WERI-Rb-1 (cell line): ENCODE measurements at regions not wholly inside any gene's neighbourhood (a gene's known extent, or its start where the extent isn't known, plus 50 kb on each side); places are given as distances from the start of the nearest gene placed in this dataset.
"Not testable (repeated sequence)": the region's sequence is repeated elsewhere in the genome, so short reads cannot be mapped to it uniquely, and the experiment has no call there.

Source experiments
- DNase-seq: peaks from one replicate; pipeline ENCODE4 v3.0.0-alpha.2; 2020
- H3K27ac ChIP-seq: fragments of 250-450 bp; sonication (Bioruptor Pico); 2 replicates; pipeline ENCODE4 v1.5.1; 2020; ENCODE audit warnings: mild to moderate bottlenecking, moderate library complexity
- H3K27me3 ChIP-seq: fragments of 250-450 bp; sonication (Bioruptor Pico); 2 replicates; pipeline ENCODE4 v1.5.1; 2021; ENCODE audit warnings: mild to moderate bottlenecking, low read depth, moderate library complexity; ENCODE audit not compliant: insufficient read depth, severe bottlenecking
- H3K36me3 ChIP-seq: fragments of 250-450 bp; sonication (Bioruptor Pico); 2 replicates; pipeline ENCODE4 v1.5.1; 2020; ENCODE audit warnings: mild to moderate bottlenecking, moderate library complexity
- H3K4me3 ChIP-seq: 2 replicates; pipeline ENCODE4 v1.5.1; 2011; ENCODE audit warnings: low read depth, mild to moderate bottlenecking, control low read depth, low read length
- H3K9me3 ChIP-seq: fragments of 250-450 bp; sonication (Bioruptor Pico); 2 replicates; pipeline ENCODE4 v1.5.1; 2021; ENCODE audit warnings: mild to moderate bottlenecking, moderate library complexity; ENCODE audit not compliant: severe bottlenecking
- TF ChIP-seq, protein P1 (sequence below): IDR thresholded peaks from 2 replicates; pipeline ENCODE4 v1.5.1; 2011; ENCODE audit warnings: low read depth, mild to moderate bottlenecking, control low read depth, inconsistent platforms, low read length

DNA sequence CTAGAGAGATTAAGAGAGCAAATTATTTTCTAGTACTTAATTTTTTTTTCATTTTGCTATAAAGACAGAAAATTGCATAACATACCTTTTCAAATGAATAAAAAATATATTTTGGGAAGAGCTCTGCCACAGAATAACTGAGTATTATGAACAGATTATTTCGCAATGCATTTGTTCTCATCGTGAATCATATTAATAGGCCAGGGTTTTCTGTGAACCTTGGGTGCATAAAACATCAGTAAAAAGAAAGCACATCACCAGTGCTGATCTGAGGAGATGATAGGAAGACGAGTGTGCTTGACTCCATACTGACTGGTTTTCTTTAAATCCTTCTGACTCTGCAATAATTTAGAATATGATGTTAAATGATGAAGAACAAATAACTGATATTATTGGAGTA lies 409.1 kb downstream of the CPS1 start:
- TF ChIP-seq, protein P1, sequence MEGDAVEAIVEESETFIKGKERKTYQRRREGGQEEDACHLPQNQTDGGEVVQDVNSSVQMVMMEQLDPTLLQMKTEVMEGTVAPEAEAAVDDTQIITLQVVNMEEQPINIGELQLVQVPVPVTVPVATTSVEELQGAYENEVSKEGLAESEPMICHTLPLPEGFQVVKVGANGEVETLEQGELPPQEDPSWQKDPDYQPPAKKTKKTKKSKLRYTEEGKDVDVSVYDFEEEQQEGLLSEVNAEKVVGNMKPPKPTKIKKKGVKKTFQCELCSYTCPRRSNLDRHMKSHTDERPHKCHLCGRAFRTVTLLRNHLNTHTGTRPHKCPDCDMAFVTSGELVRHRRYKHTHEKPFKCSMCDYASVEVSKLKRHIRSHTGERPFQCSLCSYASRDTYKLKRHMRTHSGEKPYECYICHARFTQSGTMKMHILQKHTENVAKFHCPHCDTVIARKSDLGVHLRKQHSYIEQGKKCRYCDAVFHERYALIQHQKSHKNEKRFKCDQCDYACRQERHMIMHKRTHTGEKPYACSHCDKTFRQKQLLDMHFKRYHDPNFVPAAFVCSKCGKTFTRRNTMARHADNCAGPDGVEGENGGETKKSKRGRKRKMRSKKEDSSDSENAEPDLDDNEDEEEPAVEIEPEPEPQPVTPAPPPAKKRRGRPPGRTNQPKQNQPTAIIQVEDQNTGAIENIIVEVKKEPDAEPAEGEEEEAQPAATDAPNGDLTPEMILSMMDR: no peak
- H3K27ac ChIP-seq: no peak overlapping the region
- H3K36me3 ChIP-seq: no peaks in the 10 kb centered on the region
- no peak for DNase-seq
- no peak overlapping the region for H3K4me3 ChIP-seq
- no peaks in the 10 kb centered on the region for H3K9me3 ChIP-seq
- H3K27me3 ChIP-seq: no peaks in the 10 kb centered on the region

DNA sequence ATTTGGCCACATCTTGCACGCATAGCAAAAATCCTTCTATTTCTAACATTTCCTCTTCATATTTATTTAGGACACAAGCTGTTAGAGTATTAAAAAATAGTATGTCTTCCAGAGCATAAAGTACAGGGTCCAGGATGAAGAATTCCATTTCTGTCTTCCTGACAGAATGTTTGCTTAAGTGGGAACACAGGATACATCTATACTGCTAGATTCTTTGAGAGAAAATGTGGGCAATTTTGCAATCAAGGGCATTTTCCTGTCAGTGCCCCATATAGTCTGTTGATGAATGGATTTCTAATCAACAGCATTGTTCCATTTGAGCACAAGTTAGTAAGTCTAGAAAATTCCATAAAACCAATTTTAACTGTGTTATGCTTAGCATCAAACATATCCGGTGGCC lies 409.9 kb downstream of the CPS1 start:
- TF ChIP-seq, protein P1: no peak
- H3K36me3 ChIP-seq: no peaks in the 10 kb centered on the region

DNA sequence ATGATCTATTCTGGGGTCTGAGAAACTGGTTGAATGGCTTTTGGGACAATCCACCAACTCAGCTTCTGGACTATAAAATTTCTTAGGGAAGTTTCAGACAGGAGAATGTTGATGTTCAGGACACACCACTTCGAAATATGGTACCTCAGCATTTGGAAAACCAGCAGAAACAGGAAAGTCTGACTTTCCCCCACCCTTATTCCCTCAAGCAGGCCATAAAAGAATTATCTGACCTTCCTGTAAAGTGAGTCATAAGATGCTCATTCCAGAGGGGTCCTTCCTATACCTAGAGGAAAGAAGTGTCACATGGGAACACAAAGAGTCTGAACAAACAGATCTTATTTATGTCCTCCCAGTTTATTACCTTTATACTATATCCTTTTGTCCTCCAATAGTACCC lies 415.0 kb downstream of the CPS1 start:
- TF ChIP-seq, protein P1: no peak
- Histone ChIP-seq H3K4me3 (no peak overlapping the region), H3K27ac (no peak overlapping the region), H3K27me3 (no peaks in the 10 kb centered on the region), H3K36me3 (no peaks in the 10 kb centered on the region), H3K9me3 (no peaks in the 10 kb centered on the region)
- DNase-seq: no peak

More for the DNA sequence above, 409.9 kb downstream of the CPS1 start:
- no peaks in the 10 kb centered on the region for H3K27me3 ChIP-seq
- no peaks in the 10 kb centered on the region for H3K9me3 ChIP-seq
- H3K4me3 ChIP-seq: no peak overlapping the region
- DNase-seq: no peak
- H3K27ac ChIP-seq: no peak overlapping the region

DNA sequence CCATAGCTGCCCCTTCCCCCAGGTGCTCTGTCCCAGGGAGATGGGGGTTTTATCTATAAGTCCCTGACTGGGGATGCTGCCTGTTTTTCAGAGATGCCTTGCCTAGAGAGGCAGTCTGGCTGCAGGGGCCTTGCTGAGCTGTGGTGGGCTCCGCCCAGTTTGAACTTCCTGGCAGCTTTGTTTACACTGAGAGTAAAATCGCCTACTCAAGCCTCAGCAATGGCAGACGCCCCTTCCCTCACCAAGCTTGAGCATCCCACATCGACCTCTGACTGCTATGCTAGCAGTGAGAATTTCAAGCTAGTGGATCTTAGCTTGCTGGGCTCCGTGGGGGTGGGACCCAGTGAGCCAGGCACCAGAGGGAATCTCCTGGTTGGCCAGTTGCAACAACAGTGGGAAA lies 430.4 kb downstream of the CPS1 start:
- H3K4me3 ChIP-seq, H3K27ac ChIP-seq, H3K9me3 ChIP-seq, H3K36me3 ChIP-seq, DNase-seq, H3K27me3 ChIP-seq: not testable (repeated sequence)

DNA sequence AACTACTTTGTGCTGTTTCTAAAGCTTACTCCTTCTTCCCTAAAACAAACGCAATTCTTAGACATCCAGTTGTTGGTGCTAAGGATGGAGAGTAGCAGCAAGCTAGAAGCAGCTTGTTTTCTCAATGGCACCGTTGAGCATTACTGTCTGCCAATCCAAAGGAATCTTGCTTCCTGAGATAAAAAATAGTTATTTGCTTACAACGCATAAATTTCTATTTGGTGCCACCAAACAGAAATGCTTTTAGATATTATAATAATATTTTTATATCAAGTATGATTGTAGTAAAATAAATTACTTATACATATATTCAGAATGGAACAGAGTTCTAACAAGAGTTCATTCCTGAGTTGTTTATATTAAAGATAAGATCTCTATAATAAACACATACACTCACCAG lies 434.7 kb downstream of the CPS1 start:
- no peak for DNase-seq
- H3K27me3 ChIP-seq: no peaks in the 10 kb centered on the region
- TF ChIP-seq, protein P1: no peak
- H3K4me3 ChIP-seq: no peak overlapping the region
- H3K36me3 ChIP-seq: no peaks in the 10 kb centered on the region
- no peaks in the 10 kb centered on the region for H3K9me3 ChIP-seq
- no peak overlapping the region for H3K27ac ChIP-seq

DNA sequence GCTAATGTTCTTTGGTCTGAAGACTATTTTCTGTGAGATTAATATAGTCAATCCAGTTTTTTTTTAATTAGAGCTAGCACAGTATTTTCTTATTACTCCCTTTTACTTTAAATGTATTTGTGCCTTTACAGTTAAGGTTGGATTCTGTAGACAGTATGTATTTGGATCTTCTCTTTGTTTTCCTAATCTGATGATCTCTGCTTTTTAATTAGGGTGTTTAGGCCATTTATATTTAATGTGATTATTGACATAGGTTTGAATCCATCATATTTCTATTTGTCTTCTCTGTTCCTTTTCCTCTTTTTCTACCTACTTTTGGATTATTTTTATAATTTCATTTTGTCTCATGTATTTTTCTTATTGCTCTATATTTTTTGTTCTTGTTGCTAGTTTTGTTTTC lies 437.7 kb downstream of the CPS1 start:
- H3K27ac ChIP-seq: no peak overlapping the region
- TF ChIP-seq, protein P1: no peak
- no peak overlapping the region for H3K4me3 ChIP-seq
- H3K27me3 ChIP-seq: no peaks in the 10 kb centered on the region
- no peak for DNase-seq
- no peaks in the 10 kb centered on the region for H3K36me3 ChIP-seq
- no peaks in the 10 kb centered on the region for H3K9me3 ChIP-seq

DNA sequence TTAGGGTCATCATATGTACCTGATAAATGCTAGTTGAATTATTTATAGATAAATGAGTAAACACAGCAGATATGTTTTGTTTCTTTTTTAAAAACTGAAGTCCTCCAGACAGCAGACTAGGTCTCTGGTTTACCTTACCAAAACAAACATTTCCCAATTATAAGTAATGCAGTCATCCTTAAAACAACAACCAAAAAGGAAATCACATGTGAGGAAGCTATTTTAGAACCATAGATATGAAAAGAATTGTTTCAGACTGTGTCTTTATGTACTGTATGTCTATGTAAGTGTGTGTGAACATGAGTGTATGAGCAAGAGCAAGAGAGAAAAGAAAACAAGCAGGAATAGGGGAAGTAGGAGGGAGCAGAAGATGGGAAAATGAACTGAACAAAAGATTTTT lies 441.0 kb downstream of the CPS1 start:
- H3K9me3 ChIP-seq: no peaks in the 10 kb centered on the region
- TF ChIP-seq, protein P1: no peak
- no peak overlapping the region for H3K27ac ChIP-seq
- no peaks in the 10 kb centered on the region for H3K27me3 ChIP-seq
- no peak for DNase-seq
- no peak overlapping the region for H3K4me3 ChIP-seq
- H3K36me3 ChIP-seq: no peaks in the 10 kb centered on the region
